ENCODE measurements at regions not wholly inside any gene's neighbourhood (a gene's known extent, or its start where the extent isn't known, plus 50 kb on each side); places are given as distances from the start of the nearest gene placed in this dataset.

DNA sequence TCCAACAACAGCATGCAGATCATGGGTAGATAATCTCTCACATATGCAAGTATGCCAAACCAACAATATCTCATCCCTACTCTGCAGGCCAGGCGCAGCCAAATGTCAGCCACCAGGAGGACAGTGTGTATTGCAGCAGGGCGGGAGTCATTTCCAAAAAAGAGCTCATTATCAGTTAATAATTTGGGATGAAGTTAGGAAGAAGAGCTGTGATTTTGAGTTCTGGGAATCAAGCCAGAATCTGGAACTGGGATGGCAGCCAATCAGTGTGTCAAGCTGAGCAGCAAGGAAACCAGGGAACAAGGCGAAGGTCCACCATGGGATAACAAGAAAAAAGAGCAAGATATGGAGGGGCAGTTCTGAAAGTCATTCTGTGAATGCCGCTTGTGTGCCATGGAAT is 88.2 kb upstream of the CAMK2D start:
- TF ChIP-seq, protein P1, sequence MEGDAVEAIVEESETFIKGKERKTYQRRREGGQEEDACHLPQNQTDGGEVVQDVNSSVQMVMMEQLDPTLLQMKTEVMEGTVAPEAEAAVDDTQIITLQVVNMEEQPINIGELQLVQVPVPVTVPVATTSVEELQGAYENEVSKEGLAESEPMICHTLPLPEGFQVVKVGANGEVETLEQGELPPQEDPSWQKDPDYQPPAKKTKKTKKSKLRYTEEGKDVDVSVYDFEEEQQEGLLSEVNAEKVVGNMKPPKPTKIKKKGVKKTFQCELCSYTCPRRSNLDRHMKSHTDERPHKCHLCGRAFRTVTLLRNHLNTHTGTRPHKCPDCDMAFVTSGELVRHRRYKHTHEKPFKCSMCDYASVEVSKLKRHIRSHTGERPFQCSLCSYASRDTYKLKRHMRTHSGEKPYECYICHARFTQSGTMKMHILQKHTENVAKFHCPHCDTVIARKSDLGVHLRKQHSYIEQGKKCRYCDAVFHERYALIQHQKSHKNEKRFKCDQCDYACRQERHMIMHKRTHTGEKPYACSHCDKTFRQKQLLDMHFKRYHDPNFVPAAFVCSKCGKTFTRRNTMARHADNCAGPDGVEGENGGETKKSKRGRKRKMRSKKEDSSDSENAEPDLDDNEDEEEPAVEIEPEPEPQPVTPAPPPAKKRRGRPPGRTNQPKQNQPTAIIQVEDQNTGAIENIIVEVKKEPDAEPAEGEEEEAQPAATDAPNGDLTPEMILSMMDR (conservative IDR thresholded peaks at IDR 0.05; ENCODE audit: low read length) = no peak
- no peak overlapping the region for H3K4me3 ChIP-seq (ENCODE audit: low read length)
- DNase-seq (ENCODE audit: low read depth) = peak; percentile 35

DNA sequence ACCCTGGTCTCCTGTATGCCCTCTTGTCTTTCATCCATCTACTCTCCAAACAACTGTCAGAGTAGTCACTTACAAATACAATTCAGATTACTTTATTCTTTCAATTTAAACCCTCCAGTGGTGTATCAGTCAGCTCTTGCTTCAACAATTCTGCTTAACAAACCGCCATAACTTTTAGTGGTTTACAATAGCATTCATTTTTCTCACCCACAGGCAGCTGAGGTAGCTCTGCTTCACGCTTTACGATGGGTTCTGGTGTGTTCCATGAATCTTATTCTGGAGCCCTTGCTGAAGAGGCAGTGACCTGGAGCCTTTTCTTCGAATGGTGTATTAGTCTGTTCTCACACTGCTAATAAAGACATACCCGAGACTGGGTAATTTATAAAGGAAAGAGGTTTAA is 86.2 kb upstream of the CAMK2D start:
- no peak overlapping the region for H3K4me3 ChIP-seq (ENCODE audit: low read length)
- DNase-seq (ENCODE audit: low read depth) = no peak
- TF ChIP-seq, protein P1 (conservative IDR thresholded peaks at IDR 0.05; ENCODE audit: low read length) = no peak

DNA sequence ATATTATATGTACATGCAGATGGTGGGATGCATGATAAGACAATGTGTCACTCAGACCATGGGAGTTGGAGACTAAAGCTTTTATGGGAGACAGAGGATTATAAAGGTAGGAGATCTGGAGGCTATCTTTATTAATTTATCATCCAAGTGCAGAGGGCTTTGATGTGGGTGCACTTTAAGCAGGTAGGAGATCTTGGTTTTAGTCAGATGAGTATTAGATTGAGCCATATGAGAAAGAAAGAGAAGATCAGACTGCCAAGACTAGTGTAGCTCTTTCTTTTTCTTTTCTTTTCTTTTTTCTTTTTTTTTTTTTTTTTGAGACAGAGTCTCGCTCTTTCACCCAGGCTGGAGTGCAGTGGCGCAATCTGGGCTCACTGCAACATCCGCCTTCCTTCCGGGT is 84.9 kb upstream of the CAMK2D start:
- no peak overlapping the region for H3K4me3 ChIP-seq (ENCODE audit: low read length)
- DNase-seq (ENCODE audit: low read depth) = no peak
- TF ChIP-seq, protein P1 (conservative IDR thresholded peaks at IDR 0.05; ENCODE audit: low read length) = no peak

DNA sequence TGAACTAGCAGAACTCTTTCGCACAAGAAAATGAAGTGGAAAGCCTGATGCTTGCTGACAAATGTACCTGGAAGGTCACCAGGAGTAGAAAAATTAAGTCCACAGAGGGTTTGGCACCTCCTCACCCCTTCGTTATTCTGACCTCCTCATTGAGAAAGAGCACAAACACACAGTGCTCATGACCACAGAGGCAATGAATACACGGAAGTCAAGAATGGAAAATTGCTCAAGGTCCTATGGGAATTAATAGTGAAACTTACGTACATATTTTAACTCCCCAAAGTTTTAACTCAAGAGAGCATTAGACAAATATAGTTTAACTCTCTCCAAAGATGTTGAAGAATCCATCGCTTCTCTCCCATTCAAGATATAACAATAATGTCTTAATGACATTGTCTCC is 83.6 kb upstream of the CAMK2D start:
- no peak overlapping the region for H3K4me3 ChIP-seq (ENCODE audit: low read length)
- no peak for DNase-seq (ENCODE audit: low read depth)
- TF ChIP-seq, protein P1 (conservative IDR thresholded peaks at IDR 0.05; ENCODE audit: low read length) = no peak

DNA sequence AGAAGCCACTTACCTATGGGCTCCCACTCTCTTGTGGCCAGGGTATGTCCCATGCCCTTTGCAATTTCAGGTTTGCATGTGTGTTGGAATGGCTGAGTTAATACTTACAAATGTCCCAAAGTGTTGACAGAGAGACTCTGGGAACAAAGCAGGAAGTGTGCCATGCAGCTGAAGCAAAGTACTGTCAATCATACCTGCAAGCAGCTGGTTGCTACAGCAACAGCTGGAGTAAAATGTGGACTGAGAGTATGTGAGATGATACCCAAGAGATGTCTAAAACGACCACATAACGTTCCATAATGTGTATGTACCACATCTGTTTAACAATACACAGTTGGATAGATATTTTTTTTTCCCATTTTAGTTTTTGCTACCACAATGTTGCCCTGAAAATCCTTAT is 82.8 kb upstream of the CAMK2D start:
- H3K4me3 ChIP-seq (ENCODE audit: low read length) = no peak overlapping the region
- no peak for DNase-seq (ENCODE audit: low read depth)
- TF ChIP-seq, protein P1 (conservative IDR thresholded peaks at IDR 0.05; ENCODE audit: low read length) = no peak

DNA sequence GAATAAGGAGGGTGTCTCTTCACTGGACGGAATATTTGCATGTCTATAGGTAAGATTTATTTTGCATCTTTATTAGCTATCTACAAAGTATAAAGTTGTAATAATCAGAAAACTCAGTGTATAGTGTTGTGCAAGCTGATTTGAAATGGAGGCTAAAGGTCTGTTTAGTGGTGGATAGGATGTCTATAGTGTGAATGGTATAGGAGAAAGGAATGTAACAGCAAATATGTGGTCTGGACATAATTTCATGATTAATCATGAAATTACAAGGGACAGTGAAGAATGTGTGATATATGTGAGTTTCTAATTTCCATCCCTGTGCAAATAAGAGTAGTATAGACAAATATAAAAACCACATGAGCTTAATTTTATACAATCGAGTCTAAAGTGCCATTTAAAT is 79.3 kb upstream of the CAMK2D start:
- H3K4me3 ChIP-seq (ENCODE audit: low read length) = no peak overlapping the region
- DNase-seq (ENCODE audit: low read depth) = no peak
- TF ChIP-seq, protein P1 (conservative IDR thresholded peaks at IDR 0.05; ENCODE audit: low read length) = no peak

DNA sequence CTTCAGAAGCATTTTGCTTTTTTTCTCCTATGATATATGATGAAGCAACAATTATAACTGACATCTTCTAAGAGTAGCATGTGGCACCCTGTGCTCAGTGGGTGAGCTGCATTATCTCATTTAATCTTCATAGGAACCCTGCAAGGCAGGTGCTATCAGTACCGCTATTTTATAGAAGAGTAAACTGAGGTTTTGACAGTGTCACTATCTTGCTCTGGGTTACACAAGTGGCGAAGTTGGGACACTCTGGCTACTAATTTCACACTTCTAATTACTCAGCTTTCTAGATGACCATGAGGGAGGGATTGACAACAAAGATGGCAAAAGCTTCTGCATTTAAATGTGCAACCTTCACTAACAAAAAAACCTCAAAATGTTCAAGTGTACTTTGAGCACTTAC is 76.9 kb upstream of the CAMK2D start:
- no peak overlapping the region for H3K4me3 ChIP-seq (ENCODE audit: low read length)
- no peak for DNase-seq (ENCODE audit: low read depth)
- TF ChIP-seq, protein P1 (conservative IDR thresholded peaks at IDR 0.05; ENCODE audit: low read length) = no peak
